T1000 (cell line): ENCODE measurements at regions not wholly inside any gene's neighbourhood (a gene's known extent, or its start where the extent isn't known, plus 50 kb on each side); places are given as distances from the start of the nearest gene placed in this dataset.

Source experiments
- DNase-seq: peaks from one replicate; lab custom pipeline; 2025; ENCODE audit warnings: mixed read lengths; lab: John Stamatoyannopoulos, UW

DNA sequence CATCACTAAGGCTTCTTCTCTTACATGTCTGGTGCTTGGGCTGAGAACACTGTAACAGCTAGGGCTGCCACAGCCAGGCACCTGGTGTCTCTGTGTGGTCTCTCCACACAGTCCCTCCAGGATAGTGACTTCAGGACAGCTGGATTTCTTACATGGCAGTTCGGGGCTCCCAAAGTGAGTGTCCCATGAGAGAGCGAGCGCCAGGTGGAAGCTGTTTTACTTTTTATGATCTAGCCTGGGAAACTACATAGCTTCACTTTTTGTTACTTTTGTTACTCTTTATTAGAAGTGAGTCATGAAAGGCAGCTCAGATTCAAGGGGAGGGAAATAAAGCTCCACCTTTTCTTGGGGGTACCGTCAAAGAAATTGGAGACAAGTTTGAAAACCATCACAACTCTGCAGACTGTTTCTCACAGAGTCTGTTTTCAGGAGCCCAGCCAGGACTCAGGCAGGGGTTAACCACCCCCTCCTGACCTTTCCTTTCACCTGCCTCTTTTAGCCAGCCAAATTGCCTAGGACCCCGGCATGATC is 373.0 kb downstream of the MID1IP1 start:
- no peak for DNase-seq

- DNase-seq = no peak
Measured at GRCh38 chrX:39174772-39175417, 373.6 kb downstream of the MID1IP1 start.

DNA sequence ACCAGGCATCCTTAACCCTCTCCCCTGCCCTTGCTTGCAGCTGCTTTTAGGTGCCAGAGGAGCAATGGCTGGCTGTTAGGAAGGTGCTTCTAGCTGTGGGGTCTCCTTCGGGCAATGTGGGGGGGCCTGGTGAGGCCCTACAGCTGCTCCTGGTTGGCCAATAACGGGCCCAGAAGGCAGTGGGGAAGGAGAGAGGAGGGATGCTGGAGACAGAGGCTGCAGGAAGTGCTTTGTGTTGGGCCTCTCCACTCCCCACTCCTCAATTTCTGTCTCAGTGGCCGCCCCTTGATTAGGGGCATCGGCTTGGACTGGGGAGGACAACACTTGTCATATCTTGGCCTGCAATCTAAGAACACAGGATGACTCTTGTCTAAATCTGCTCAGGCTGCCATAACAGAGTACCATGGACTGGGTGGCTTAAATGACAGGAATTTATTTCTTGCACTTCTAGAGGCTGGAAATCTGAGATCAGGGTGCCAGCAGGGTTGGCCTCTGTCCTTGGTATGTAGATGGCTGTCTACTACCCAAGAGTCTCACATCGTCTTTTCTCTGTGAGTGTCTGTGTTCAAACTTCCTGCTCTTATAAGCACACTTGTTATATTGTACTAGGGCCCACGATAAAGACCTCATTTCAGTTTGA is 374.3 kb downstream of the MID1IP1 start:
- DNase-seq = no peak

GRCh38 chrX:39176105-39176504 is 374.8 kb downstream of the MID1IP1 start:
- no peak for DNase-seq

DNA sequence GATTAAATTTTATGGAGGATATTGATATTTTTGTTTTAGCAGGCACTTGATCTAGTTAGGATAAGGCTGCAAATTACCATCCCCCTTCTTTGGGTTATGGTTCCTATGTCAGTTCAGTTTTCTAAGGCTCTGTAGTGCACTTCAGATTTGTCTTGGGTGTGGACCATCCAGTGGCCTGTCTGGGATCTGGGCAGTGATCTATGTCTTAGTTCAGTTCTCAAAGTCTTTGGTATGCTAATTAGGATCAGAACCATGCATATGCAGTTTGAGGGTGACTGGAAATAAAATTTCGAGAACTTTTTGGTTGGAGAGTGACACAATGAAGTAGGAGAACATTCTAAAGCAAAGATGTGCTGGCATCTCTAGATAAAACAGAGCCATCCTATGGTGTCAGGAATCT is 388.2 kb downstream of the MID1IP1 start:
- DNase-seq = no peak

GRCh38 chrX:39194673-39195072 is 393.4 kb downstream of the MID1IP1 start:
- DNase-seq = no peak

DNA sequence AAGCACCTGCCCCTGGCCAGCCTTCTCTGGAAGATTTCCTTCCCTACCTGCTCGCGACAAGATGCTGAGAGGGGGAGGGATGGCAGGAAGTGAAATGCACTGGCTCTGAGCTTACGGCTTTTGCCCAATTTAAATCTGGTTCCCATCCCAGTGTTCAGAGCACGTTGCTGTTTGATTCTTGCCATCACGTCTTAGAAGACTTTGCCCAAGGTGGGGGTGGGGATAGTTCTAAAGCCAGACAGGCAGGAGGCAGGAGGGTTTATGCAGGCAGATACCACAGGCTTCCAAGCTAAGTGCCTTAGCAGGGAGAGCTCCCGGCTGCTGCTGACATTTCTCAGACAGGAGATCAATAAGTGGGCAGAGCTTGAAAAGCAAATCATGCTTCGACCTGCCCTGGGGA is 393.9 kb downstream of the MID1IP1 start:
- no peak for DNase-seq

GRCh38 chrX:39196192-39197102 is 395.2 kb downstream of the MID1IP1 start:
- DNase-seq = peak; percentile 64

DNA sequence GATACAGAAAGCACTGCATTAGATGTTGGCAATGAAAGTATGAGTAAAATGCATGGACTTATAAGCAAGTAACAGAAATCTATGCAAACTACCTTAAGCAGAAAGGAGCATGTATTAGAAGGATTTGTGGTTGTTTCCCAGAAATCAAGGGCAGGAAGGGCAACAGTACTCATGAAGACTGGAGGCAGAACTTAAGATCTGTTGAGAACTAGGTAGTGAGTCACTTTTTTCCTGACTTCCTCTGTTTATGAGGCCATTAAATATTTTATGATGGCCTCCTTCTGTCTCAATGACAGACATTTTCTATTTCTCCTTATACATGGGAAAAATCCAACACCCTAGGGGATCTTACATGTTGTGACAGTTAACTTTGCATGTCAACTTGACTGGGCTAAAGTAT is 398.2 kb downstream of the MID1IP1 start:
- no peak for DNase-seq

- no peak for DNase-seq
Measured at GRCh38 chrX:39201305-39201990, 400.2 kb downstream of the MID1IP1 start.

DNA sequence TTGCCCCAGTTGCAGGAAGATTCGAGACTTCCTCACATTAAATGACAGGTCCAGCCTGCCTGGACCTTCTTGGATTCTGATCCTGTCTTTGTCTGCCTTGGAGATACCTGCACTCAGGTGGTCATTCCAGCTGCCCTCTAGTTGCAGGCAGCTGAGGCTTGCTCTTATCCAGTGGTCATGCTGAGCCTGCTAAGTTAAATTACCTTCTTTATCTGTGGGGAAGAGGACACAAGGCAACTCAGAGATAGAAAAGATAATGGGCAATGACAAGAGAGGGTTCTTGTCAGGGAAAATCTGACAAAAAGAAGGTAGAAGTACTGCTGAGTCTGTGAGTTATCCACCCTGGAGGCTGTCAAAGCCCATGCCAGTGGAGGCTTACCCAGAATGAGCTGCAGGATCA is 401.4 kb downstream of the MID1IP1 start:
- no peak for DNase-seq

- DNase-seq = no peak
Measured at GRCh38 chrX:39203427-39203826, 402.2 kb downstream of the MID1IP1 start.

- DNase-seq = no peak
Measured at GRCh38 chrX:39204353-39204752, 403.1 kb downstream of the MID1IP1 start.

DNA sequence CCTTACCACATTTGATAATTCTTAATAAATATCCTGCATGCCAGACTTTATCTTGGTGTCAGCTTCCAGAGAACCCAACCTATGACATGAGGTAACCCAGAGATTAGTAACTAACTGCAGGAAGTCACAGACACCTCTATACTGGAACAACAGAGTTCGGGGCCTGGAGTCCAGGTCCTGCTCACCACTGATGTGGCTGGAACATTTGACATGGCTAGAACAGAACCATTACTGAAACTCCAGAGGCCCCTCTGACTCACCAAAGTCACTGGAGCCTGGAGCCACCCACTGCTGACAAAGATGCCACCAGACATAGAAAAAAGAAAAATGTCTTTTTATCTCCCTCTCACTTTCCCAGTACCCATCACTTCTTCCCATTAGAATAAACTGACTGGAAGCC is 403.7 kb downstream of the MID1IP1 start:
- DNase-seq = no peak

DNA sequence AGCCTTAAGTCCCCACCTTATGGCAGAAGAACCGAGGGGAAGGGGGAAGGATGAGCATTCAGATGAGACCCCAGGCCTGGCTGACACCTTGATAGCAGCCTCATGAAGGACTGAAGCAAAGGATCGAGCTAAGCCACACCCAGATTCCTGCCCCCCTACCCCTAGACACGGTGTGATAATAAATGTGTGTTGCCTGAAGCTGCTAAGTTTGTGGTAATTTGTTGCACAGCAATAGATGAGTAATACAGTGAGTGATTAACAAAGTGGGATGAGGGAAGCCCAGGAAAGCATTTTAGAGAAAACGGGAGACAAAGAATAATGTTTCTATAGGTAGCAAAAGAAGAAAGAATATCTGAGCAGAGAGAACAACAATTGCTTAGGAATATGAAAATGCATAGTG is 404.2 kb downstream of the MID1IP1 start:
- DNase-seq = no peak

DNA sequence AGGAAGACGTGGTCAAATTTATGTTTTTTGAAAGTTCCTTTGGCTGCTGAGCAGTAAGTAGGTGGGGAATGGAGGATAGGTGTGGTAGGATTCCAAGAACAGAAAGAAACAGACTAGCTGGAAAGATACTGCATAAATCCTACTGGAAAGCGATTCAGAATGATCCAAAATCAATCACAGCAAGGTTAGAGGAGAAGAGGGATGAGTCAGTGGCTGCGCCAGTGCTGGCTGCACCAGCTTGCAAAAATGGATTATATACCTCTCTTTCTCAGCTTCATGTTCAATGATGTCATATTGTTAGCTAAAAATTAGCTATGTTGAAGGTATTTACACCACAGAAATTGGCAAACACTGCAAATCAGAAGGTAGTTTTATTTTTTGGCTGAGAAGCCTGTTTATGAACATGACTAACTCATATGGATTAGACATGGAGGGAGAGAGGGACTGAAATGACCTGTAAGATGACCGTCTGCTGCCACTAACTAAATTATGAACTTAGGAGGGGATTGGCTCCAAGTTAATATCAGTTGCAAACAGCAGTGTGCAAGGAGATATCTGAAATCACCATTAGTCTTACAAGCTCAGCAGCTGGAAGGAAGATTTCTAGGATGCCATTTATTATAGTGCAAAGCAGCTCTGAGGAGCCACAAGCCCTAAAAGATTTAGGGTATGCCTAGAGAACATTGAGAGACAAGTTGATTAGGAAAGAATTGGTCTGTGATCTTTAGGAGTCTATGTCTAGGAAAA is 405.3 kb downstream of the MID1IP1 start:
- DNase-seq = no peak

DNA sequence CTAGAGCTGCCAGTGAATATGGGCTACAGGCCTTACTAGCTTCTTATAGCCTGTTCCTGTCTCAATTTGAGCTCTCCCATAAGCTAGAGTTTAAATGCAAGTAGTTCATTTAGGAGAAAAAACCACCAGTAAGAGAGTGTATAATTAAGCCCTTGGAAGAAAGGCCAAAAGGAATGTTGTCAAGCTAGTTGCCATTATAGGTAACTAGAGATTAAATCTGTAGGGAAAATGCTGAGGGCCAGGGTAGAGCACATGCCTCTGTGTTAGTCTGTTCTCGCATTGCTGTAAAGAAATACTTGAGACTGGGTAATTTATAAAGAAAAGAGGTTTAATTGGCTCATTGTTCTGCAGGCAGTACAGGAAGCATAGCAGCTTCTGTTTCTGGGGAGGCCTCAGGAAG is 410.2 kb downstream of the MID1IP1 start:
- no peak for DNase-seq

DNA sequence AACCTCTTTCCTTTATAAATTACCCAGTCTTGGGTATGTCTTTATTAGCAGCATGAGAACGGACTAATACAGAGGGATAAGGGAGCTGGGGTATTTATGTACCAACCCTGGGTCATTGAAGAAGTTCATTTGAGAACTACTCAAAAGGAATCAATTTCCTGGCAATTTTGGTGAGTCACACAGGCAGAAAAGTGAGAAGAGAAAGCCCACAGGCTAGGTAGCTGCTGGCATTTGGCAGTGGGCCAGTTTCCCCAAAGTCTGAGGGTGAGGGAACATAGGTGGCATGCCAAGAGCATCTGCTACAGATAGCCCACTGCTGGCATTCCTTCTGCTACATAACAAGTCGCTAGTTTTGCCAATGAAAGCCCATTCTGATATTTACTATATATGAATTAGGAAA is 411.2 kb downstream of the MID1IP1 start:
- DNase-seq = no peak

DNA sequence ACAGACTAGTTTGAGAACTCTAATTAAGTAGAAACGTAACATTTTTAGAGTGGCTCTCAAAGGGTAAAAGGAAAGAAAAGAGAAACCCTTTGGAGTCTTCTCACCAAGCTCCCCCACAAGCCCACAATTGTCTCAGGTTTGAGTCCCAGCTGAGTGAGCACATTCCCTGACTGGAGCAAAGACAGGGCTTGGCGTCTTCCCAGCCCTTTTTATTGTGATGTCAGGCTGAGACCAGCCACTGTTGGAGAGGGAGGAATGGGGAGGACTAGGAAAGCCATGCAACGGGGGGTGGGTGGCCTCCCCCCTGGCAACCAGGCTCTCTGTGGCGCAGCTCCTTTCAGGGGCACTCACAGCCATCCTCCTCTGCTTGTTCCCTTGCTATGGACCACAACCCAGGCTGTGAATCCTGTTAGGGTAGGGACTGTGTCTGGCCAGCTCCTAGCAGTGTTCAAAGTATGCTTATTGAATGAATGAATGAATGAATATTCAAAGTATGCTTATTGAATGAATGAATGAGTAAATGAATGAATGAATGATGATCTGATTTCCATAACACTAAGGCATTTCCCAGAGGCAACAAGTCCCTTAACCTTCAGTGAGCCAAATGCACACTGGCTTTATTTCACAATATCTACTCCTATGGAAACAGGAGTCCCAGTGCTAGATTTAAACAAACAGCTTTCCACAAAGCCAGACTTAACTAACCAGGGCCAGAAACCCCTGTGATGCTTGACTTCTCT is 413.3 kb downstream of the MID1IP1 start:
- no peak for DNase-seq

DNA sequence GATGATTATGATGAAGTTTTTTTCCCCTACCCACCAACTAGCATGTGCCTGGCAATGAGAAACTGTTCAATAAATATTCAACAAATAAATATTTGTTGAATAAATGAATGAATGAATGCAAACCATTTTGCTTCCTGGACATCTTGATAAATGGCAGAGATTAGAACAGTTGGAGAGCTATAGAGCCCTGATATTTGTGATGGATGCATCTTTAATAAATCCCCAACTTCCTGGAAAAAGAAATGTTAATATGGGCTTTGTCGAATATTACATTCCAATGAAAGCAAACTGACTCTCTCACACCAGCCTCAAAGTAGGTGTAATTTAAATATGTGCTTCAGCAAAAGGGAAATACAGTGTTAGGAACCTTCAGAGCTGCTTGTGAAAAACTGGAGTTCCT is 419.7 kb downstream of the MID1IP1 start:
- DNase-seq = no peak
